Body of pancreas (tissue), 4 donors: ENCODE measurements at regions not wholly inside any gene's neighbourhood (a gene's known extent, or its start where the extent isn't known, plus 50 kb on each side); places are given as distances from the start of the nearest gene placed in this dataset.

Experiments
- CTCF ChIP-seq, 7 experiments: fragments of 450-650 bp in 4 of 7; fragments of 200-600 bp in 3 of 7; sonication (generic) in 3 of 7; IDR thresholded peaks; one replicate each; pipeline ENCODE4 v1.5.1; 2016 to 2019; ENCODE audit warnings: antibody characterized with exemption in 7 of 7
- POLR2A ChIP-seq, 3 donors: fragments of 450-650 bp; IDR thresholded peaks; one replicate each; pipeline ENCODE4 v1.6.1; 2016; ENCODE audit warnings: antibody characterized with exemption in 3 of 3, mild to moderate bottlenecking in 2 of 3

- TF ChIP-seq CTCF (IDR thresholded peaks at IDR 0.05) (no peak), POLR2A (IDR thresholded peaks at IDR 0.05) (no peak)
Measured at GRCh38 chr12:105939181-105939721, 199.5 kb downstream of the NUAK1 start.
